ENCODE measurements at regions not wholly inside any gene's neighbourhood (a gene's known extent, or its start where the extent isn't known, plus 50 kb on each side); places are given as distances from the start of the nearest gene placed in this dataset.

- TF ChIP-seq FOXP2 (optimal IDR thresholded peaks at IDR 0.05; ENCODE audit: control extremely low read depth, extremely low read length, insufficient read depth): no peak
- no peak for TF ChIP-seq POLR2AphosphoS5 (IDR thresholded peaks at IDR 0.05; ENCODE audit: borderline replicate concordance, low read depth, low read length)
- no peak for TF ChIP-seq EZH2 (IDR thresholded peaks at IDR 0.05)
Measured at GRCh38 chr13:54356849-54357248, 1328.2 kb downstream of the OLFM4 start.
